Glomerular endothelial cell (primary cell): ENCODE measurements at regions not wholly inside any gene's neighbourhood (a gene's known extent, or its start where the extent isn't known, plus 50 kb on each side); places are given as distances from the start of the nearest gene placed in this dataset.
"Not testable (repeated sequence)": the region's sequence is repeated elsewhere in the genome, so short reads cannot be mapped to it uniquely, and the experiment has no call there.

Experiments
- DNase-seq: peaks from one replicate; pipeline ENCODE4 v3.0.0-alpha.2; 2011; ENCODE audit warnings: low read depth, low spot score; ENCODE audit errors: extremely low read depth

DNA sequence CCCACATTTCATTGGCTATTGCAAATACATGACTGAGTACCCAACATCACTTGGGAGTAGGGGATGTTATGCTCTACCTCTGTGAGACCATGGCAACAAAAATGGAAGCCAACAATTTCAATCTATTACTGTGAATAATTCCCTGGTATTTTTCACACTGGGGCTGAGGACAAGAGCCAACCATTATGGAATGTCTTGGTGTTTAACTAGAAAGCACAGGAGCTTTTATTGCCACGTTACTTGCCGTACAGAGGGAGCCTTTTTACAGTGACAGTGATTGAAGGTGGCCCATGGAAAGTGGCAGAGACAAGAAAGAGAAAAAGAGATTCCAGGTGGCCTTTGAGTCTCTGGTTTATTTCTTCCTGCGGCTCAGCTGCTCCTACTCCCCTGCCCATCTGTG is 105.7 kb upstream of the TBC1D5 start:
- DNase-seq = no peak

GRCh38 chr3:17847156-17847555 is 104.7 kb upstream of the TBC1D5 start:
- DNase-seq = no peak

DNA sequence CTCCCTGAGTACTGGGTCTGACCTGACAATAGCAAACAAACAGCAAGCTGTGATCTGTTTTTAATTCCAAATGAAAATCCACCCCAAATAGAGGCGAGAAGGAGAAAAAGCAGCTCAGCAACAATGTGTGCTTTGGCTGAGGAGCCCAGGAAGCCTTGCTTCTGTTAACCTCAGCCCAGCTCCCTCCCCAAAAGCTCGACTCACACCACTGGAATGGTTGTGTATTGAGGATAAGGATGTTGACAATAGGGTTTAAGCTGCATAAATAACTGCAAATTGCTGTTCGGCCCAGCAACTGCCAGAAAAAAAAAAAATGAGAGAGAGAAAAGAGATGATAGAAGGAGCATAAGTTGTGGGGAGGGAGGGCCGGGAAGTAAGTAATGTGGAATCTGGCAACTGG is 104.0 kb upstream of the TBC1D5 start:
- DNase-seq = no peak

DNA sequence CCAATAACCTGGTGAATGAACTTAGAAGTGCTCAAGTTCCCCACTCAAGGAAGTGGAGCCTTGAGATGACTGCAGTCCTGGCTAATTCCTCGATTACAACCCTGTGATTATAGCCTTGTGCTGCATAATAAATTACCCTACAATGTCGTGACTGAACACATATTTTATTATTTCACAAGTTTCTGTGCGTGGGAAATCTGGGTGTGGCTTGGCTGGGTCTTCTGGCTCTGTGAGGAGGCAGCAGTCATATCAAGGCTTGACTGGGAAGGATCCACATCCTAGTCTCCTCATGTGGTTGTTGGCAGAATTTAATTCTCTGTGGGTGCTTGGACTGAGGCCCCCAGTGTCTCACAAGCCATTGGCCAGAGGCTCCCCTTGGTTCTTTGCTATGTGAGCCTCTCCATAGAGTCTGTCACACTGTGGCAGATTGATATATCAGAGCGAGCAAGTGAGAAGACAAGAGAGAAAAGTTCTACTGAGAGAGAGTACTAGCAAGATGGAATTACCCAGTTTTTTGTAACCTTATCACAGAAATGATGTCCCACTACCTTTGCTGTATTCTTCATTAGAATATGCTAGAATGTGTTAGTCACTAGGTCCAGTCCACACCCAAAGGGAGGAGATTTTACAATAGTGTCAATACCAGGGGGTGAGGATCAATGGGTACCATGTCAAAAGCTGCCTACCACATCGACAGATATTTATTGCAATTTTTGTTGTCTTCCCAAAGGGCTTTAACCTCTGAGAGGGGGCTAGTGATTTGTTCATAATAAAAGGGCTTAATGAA is 102.8 kb upstream of the TBC1D5 start:
- DNase-seq = no peak

- DNase-seq = no peak
Observed at GRCh38 chr3:17844236-17844635, 101.8 kb upstream of the TBC1D5 start.

DNA sequence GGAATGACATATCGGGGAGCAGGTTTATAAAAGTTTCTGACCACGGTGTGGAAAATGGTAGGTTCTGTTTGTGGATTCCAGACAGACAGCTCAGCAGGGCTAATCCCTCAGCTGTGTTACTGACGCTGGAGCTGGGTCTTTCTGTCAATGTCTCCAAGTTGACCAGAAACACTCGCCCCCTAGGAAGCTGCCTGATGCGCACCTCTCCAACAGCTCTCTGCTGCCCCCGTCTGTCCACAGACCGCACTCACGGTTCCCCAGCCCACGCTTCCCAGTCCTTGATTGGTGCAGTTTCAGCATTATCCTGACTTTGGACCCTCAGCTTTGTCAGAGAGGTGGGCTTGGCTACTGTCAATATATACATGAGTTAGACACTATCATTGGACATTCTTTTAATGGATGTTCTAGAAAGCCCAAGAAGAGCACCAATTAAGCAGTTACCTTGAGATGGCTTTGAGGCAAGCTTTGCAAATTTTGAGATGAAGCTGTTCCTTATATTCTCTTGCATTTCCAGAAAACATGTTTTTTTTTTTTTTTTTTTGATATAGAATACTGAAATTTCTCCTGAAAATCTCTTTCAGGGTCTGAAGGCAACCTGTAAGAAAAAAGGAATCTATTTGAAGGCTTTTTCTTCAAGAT is 98.9 kb upstream of the TBC1D5 start:
- DNase-seq = peak; percentile 25

DNA sequence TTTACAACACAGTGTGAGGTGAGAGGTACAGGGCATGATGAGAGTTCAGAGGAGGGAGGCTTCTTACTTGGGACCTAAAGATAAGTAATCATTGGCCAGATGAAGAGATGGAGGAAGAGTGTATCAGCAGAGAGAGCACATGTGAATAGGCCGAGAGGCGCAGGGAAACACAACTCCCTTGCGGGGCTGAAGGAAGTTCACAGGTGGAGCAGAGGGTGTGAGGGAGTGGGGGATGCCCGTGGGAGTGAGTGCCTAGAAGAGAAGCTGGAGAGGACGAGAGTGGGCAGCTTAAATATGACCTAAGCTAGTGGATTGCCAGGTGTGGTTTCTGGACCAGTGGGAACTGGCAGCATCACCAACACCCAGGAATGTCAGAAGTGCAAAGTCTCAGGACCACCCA is 98.2 kb upstream of the TBC1D5 start:
- no peak for DNase-seq

- no peak for DNase-seq
Observed at GRCh38 chr3:17840126-17840525, 97.7 kb upstream of the TBC1D5 start.

DNA sequence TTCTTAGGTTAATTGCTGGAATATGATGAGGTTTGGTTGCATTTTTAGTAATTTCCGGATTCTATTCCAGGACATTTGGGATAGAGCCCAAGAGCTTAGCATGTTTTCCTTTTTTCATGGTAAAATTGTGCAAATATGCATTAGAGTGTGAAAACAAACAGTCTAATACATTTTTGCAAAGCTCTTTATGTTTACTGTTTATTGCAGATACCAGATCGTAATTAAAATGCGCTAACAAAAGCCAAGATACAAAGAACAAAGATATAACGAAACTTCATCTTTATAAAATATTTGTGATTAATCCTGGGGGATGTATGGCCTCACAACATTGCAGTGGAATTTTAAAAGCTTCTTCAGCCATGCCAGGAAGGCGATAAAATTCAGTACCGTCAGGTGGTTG is 94.5 kb upstream of the TBC1D5 start:
- DNase-seq = no peak

DNA sequence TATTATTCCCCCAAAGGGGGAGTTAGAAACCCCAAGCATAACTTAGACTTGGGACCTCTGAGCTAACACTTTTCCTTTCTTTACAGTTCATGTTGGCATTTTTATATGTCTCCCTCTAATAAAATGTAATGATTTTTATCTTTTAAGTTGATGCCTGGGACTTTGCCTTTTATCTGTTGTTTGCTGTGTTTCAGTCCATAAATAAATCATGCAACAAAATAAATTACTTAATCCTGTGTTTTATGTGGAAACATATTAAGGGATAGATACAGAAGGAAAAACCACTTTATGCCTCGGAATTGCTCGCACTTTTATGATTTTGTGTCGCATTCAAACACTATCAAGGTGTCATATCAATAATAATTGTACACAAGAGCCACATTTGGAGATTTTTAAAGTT is 93.7 kb upstream of the TBC1D5 start:
- DNase-seq = no peak

- DNase-seq = no peak
Observed at GRCh38 chr3:17833786-17834559, 91.5 kb upstream of the TBC1D5 start.

DNA sequence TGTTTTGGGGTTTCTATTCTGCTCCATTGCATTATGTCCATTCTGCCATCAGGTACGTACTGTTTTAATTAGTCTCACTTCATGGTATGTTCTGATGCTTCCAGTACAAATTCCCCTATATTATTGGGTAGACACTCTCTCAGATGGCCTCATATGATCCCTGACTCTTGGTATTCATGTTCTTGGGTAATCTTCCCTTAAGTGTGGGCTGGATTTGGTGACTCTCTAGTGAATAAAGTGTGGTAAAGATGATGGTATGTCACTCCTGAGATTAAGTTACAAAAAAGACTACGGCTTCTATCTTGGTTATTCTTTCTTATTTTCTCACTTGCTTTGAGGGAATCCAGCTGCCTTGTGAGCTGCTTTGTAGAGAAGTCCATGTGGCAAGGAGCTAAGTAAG is 89.6 kb upstream of the TBC1D5 start:
- no peak for DNase-seq

DNA sequence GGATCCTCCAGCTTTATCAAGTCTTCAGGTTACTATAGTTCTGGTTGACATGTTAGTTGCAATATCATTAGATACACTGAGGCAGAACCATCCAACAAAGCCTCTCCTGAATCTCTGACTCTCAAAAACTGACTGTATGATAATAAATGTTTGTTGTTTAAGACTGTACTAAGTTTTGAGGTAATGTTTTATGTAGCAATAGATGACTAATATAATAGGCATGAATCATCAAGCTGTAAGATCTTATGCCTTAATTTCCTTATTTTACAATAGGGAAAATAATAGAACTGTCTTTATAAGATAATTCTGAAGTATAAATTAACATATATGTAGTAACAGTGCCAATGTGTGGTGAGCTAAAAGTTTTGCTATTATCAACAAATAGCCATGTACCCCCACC is 88.9 kb upstream of the TBC1D5 start:
- no peak for DNase-seq

- DNase-seq = no peak
Observed at GRCh38 chr3:17830788-17831187, 88.4 kb upstream of the TBC1D5 start.

DNA sequence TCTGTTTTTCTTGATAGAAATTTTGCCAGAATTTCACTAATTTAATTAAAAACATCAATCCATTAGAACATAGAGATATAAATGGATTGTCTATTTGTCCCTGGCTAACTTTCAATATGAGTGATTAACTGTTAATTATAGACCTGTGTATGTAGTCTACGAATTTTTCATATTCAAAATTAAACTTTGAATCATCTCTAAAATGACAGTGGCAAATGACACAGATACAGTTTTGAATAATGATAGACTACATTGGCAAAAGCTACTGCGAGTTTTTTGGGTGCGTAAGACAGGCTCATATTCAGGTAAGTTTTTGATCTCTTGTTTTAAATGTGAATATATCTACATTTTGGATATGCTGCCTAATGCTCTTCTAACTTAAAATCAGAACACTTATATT is 86.0 kb upstream of the TBC1D5 start:
- DNase-seq = no peak

DNA sequence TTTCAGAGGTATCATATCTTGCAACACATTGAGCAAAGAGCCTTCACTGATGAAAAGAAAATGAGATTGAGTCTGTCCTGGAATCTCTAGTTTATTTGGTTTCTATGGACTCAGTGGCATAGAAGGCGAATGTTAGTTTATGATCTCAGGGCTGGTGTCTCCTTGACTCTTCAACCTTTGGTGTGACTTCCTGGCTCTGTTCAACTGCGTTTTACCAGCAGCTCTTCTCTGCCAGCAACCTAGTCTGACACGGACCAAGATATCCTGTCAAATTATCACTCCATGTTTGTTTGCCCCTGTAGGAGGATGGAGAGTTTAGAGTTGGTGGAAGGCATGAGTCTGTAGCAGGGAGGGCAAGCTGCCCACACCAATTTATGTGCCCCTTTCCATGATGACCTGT is 82.9 kb upstream of the TBC1D5 start:
- no peak for DNase-seq

DNA sequence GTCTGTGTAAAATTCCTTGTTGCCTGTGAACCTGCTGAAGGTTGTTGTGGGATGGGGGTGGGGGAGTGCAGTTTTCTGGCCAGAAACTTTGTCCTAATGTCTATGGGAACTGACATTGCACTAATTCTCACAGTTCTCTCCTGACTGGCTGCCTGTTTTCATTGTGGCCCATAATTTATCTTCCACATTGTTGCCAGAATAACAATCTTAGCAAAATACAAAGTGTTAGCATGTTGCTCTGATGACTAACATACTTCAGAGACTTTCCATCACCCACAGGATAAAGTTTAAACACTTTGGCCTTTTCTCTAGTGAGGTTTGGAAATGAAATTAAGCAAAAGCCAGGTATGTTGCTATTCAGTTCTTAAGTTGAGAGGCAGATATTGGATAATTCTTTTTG is 81.4 kb upstream of the TBC1D5 start:
- DNase-seq = no peak

- DNase-seq = no peak
Observed at GRCh38 chr3:17823036-17823435, 80.6 kb upstream of the TBC1D5 start.

GRCh38 chr3:17820704-17821103 is 78.3 kb upstream of the TBC1D5 start:
- DNase-seq = no peak

- no peak for DNase-seq
Observed at GRCh38 chr3:17820275-17820674, 77.8 kb upstream of the TBC1D5 start.

- DNase-seq = not testable (repeated sequence)
Observed at GRCh38 chr3:17817973-17818372, 75.5 kb upstream of the TBC1D5 start.

- DNase-seq = no peak
Observed at GRCh38 chr3:17817545-17817944, 75.1 kb upstream of the TBC1D5 start.
